HepG2 (cell line): ENCODE measurements at regions not wholly inside any gene's neighbourhood (a gene's known extent, or its start where the extent isn't known, plus 50 kb on each side); places are given as distances from the start of the nearest gene placed in this dataset.

ENCODE experiments used
- ATAC-seq: fragments of 200-7000 bp; cut with Tn5 transposase; 3 replicates; pipeline ENCODE4 v1.9.1; 2020; ENCODE audit warnings: mild to moderate bottlenecking, moderate library complexity
- BruUV-seq: library from RNA; stranded (reverse); fragments of 400-500 nt; replicated peaks from 2 replicates; lab custom pipeline; 2021; lab: Mats Ljungman, UMichigan
- CTCF ChIA-PET: fragments of 300-600 bp; formaldehyde crosslinking; extraction: SDS; loops from one replicate; lab custom pipeline; 2021; ENCODE audit warnings: low total read pairs, inconsistent platforms, low intra/inter-chr PET ratio; lab: Yijun Ruan, JAX
- POLR2A ChIA-PET: fragments of 350-600 bp; sonication (Branson Sonifier 250); formaldehyde crosslinking; loops from one replicate; lab custom pipeline; 2020; ENCODE audit warnings: antibody characterized with exemption, inconsistent platforms; lab: Yijun Ruan, JAX
- DNase-seq: peaks from one replicate; pipeline ENCODE4 v3.0.0-alpha.2; 2015; ENCODE audit warnings: low spot score
- FAIRE-seq: peaks from 3 replicates; lab custom pipeline; 2011; peaks lifted over from hg19 to GRCh38; lab: Jason Lieb, UNC
- H2AFZ ChIP-seq: one replicate; pipeline ENCODE4 v1.6.1; 2011; ENCODE audit warnings: low read length, inconsistent platforms
- H3K27ac ChIP-seq: fragments of 300-600 bp; 3 replicates; pipeline ENCODE4 v1.8.0; 2011; ENCODE audit warnings: mixed run types, mild to moderate bottlenecking, mixed read lengths, low read length, inconsistent platforms; ENCODE audit not compliant: insufficient read depth; ENCODE audit errors: extremely low read length
- H3K27me3 ChIP-seq, 2 experiments: fragments of 200-600 bp in 1 of 2; 2 replicates in 1 of 2; 3 replicates in 1 of 2; pipeline versions ENCODE4 v1.6.0 to v1.8.0; 2011; ENCODE audit warnings: low read length in 2 of 2, mild to moderate bottlenecking in 2 of 2, moderate library complexity in 2 of 2, inconsistent platforms in 1 of 2; ENCODE audit not compliant: insufficient read depth in 2 of 2, control insufficient read depth in 1 of 2
- H3K36me3 ChIP-seq, 2 experiments: fragments of 200-600 bp in 1 of 2; replicated peaks in 1 of 2; 2 replicates in 1 of 2; 3 replicates in 1 of 2; pipeline versions ENCODE4 v1.5.1 to v1.8.0; 2011; ENCODE audit warnings: low read length in 2 of 2, inconsistent platforms in 1 of 2; ENCODE audit not compliant: insufficient read depth in 2 of 2, control insufficient read depth in 1 of 2
- H3K4me1 ChIP-seq: 2 replicates; pipeline ENCODE4 v1.5.1; 2012; ENCODE audit warnings: low read length, inconsistent platforms; ENCODE audit not compliant: insufficient read depth
- H3K4me2 ChIP-seq: 2 replicates; pipeline ENCODE4 v1.6.0; 2011; ENCODE audit warnings: low read depth, low read length, inconsistent platforms
- H3K4me3 ChIP-seq, 3 experiments: fragments of 200-600 bp in 1 of 3; sonication (generic), shearing (Covaris generic) in 1 of 3; replicated peaks in 1 of 3; 2 replicates each; pipeline ENCODE4 v1.5.1; 2011 to 2016; ENCODE audit warnings: low read length in 3 of 3, inconsistent platforms in 2 of 3, low read depth in 2 of 3, mild to moderate bottlenecking in 2 of 3, control low read depth in 1 of 3, mixed read lengths in 1 of 3; ENCODE audit not compliant: insufficient read depth in 1 of 3
- H3K79me2 ChIP-seq: one replicate; pipeline ENCODE4 v1.6.1; 2011; ENCODE audit warnings: low read length, inconsistent platforms; ENCODE audit not compliant: insufficient read depth
- H3K9ac ChIP-seq: 2 replicates; pipeline ENCODE4 v1.6.0; 2011; ENCODE audit warnings: mild to moderate bottlenecking, low read depth, low read length, inconsistent platforms; ENCODE audit not compliant: insufficient read depth
- H3K9me3 ChIP-seq: 2 replicates; pipeline ENCODE4 v1.5.1; 2012; ENCODE audit warnings: mild to moderate bottlenecking, low read length
- H4K20me1 ChIP-seq: 2 replicates; pipeline ENCODE4 v1.6.0; 2011; ENCODE audit warnings: inconsistent platforms, mild to moderate bottlenecking, low read length, moderate library complexity; ENCODE audit not compliant: insufficient read depth
- BRCA1 ChIP-seq: sonication (generic); formaldehyde crosslinking; IDR thresholded peaks from 2 replicates; pipeline ENCODE4 v1.4.0; 2020; ENCODE audit warnings: missing genetic modification reagents
- PHF21A ChIP-seq: sonication (generic); formaldehyde crosslinking; IDR thresholded peaks from 2 replicates; pipeline ENCODE4 v1.5.0; 2020; ENCODE audit warnings: mild to moderate bottlenecking, missing genetic modification reagents
- SAP130 ChIP-seq: IDR thresholded peaks from 2 replicates; pipeline ENCODE4 v1.6.1; 2016; ENCODE audit warnings: low read depth
- YY1 ChIP-seq: IDR thresholded peaks from 2 replicates; pipeline ENCODE4 v1.6.1; 2011; ENCODE audit warnings: low read length, low read depth, moderate library complexity, mild to moderate bottlenecking; ENCODE audit not compliant: insufficient read depth, insufficient replicate concordance
- ZBTB7A ChIP-seq: sonication (generic); formaldehyde crosslinking; IDR thresholded peaks from 2 replicates; pipeline ENCODE4 v1.8.0; 2022; ENCODE audit warnings: mild to moderate bottlenecking, missing genetic modification reagents
- ZNF331 ChIP-seq: sonication (generic); formaldehyde crosslinking; IDR thresholded peaks from 2 replicates; pipeline ENCODE4 v1.4.0; 2020; ENCODE audit warnings: missing genetic modification reagents
- ZNF431 ChIP-seq: sonication (generic); formaldehyde crosslinking; IDR thresholded peaks from 2 replicates; pipeline ENCODE4 v1.9.0; 2022; ENCODE audit warnings: missing genetic modification reagents, low read depth, mild to moderate bottlenecking, borderline replicate concordance
- WGBS: methylation state at CpG from one replicate; pipeline ENCODE4 v1.1.6; 2017; ENCODE audit warnings: low lambda C conversion rate; 5-methylcytosine and 5-hydroxymethylcytosine counted together
- in situ Hi-C: cut with HindIII; loops from 2 replicates; pipeline ENCODE4 v1.10.0; 2017; ENCODE audit warnings: low pct_unique_long_range_greater_than_20kb; ENCODE audit not compliant: extremely low pct_ligation_motif_present
- intact Hi-C: fragments of 100-400 bp; cut with micrococcal nuclease; formaldehyde crosslinking; loops from one replicate; pipeline ENCODE4 v1.10.0; 2022; ENCODE audit not compliant: unreplicated experiment
- TF ChIP-seq, protein P1 (sequence below): IDR thresholded peaks from 2 replicates; pipeline ENCODE4 v1.6.1; 2016; ENCODE audit warnings: missing biosample characterization, missing genetic modification reagents, low read depth
- TF ChIP-seq, protein P2 (sequence below): sonication (generic); formaldehyde crosslinking; IDR thresholded peaks from 2 replicates; pipeline ENCODE4 v1.4.0; 2020; ENCODE audit warnings: missing genetic modification reagents, low read depth, mild to moderate bottlenecking, borderline replicate concordance

DNA sequence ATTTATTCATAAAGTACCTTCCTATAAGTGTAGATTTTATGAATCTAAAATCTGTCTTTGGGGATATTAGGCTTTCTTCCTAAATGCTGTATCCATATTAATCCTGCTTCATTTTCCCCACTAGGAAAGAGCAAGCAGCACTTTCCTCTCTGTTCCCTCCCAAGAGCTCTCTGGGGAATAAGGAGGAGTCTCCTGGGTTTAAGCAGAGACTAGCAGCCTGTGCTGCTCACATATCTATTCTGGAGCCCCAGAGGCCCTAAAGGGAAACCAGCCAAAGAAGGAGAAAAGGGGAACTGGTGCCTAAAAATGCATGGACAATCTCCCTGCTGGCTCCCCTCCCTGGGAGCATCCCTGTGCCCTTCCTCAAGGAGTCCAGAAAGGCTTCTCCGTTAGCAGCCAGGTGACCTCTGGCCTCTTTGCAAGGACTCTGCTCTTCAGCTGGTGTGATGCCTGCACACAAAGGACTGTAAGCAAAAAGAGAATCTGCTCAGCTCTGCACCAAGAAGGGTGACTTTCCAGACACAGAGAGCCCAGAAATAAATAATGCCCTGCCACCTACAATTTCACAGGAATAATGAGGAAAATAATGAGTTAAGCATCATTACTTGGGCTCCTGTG is 270.6 kb downstream of the SS18 start:
- H4K20me1 ChIP-seq: no peaks in the 10 kb centered on the region
- CTCF ChIA-PET: no interaction called here
- intact Hi-C loops: no loop called here
- no peak overlapping the region for H3K9ac ChIP-seq
- H3K27ac ChIP-seq: no peak overlapping the region
- WGBS: no CpG with 5 or more reads among the region's 1 CpG
- H3K4me1 ChIP-seq: no peaks in the 10 kb centered on the region
- H3K4me3 ChIP-seq: no peak overlapping the region
- no peak for FAIRE-seq
- BruUV-seq: no TSS peak
- H3K79me2 ChIP-seq: no peaks in the 10 kb centered on the region
- POLR2A ChIA-PET: no interaction called here
- no peak for ATAC-seq
- H3K4me2 ChIP-seq: no peak overlapping the region
- TF ChIP-seq BRCA1: no peak
- no peak for TF ChIP-seq YY1
- TF ChIP-seq ZNF431: no peak
- no peak for TF ChIP-seq SAP130 (CRISPR knock-in tag)
- no peak for TF ChIP-seq ZNF331 (CRISPR knock-in tag)
- TF ChIP-seq, protein P1, sequence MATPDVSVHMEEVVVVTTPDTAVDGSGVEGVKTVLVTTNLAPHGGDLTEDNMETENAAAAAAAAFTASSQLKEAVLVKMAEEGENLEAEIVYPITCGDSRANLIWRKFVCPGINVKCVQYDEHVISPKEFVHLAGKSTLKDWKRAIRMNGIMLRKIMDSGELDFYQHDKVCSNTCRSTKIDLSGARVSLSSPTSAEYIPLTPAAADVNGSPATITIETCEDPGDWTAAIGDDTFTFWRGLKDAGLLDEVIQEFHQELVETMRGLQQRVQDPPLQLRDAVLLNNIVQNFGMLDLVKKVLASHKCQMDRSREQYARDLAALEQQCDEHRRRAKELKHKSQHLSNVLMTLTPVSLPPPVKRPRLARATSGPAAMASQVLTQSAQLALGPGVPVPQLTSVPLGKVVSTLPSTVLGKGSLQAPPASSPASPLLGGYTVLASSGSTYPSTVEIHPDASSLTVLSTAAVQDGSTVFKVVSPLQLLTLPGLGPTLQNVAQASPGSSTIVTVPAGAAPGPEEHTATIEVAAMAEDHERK (CRISPR knock-in tag): no peak
- TF ChIP-seq PHF21A: no peak
- TF ChIP-seq, protein P2, sequence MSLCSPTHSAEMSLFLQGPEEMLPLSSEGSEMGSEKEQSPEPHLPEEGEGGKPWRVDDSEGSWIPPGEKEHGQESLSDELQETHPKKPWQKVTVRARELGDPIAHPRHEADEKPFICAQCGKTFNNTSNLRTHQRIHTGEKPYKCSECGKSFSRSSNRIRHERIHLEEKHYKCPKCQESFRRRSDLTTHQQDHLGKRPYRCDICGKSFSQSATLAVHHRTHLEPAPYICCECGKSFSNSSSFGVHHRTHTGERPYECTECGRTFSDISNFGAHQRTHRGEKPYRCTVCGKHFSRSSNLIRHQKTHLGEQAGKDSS: no peak
- TF ChIP-seq ZBTB7A (CRISPR knock-in tag): no peak
- DNase-seq: no peak
- H3K9me3 ChIP-seq: no peaks in the 10 kb centered on the region
- no peaks in the 10 kb centered on the region; a peak in 2 of 5 replicates for H3K27me3 ChIP-seq
- in situ Hi-C loops: no loop called here
- H3K36me3 ChIP-seq: no peaks in the 10 kb centered on the region
- no peak overlapping the region for H2AFZ ChIP-seq
